ENCODE measurements at regions not wholly inside any gene's neighbourhood (a gene's known extent, or its start where the extent isn't known, plus 50 kb on each side); places are given as distances from the start of the nearest gene placed in this dataset.

- TF ChIP-seq CTCF (conservative IDR thresholded peaks at IDR 0.05; ENCODE audit: low read length) (no peak), EZH2phosphoT487 (IDR thresholded peaks at IDR 0.05; ENCODE audit: borderline replicate concordance) (no peak)
These were observed 667.4 kb upstream of the NDST4 start for GRCh38 chr4:115780835-115781234.
